Uterus (tissue), 2 donors: ENCODE measurements at regions not wholly inside any gene's neighbourhood (a gene's known extent, or its start where the extent isn't known, plus 50 kb on each side); places are given as distances from the start of the nearest gene placed in this dataset.

Source experiments
- POLR2A ChIP-seq, 2 donors: fragments of 450-650 bp; IDR thresholded peaks; one replicate each; pipeline ENCODE4 v1.6.1; 2016; ENCODE audit warnings: antibody characterized with exemption in 2 of 2, mild to moderate bottlenecking in 1 of 2, moderate library complexity in 1 of 2
- TF ChIP-seq, protein P1 (sequence below), 4 experiments: fragments of 200-600 bp in 2 of 4; fragments of 450-650 bp in 2 of 4; sonication (generic) in 2 of 4; IDR thresholded peaks; one replicate each; pipeline ENCODE4 v1.5.1; 2016 to 2019; ENCODE audit warnings: antibody characterized with exemption in 4 of 4, mild to moderate bottlenecking in 2 of 4, moderate library complexity in 1 of 4

DNA sequence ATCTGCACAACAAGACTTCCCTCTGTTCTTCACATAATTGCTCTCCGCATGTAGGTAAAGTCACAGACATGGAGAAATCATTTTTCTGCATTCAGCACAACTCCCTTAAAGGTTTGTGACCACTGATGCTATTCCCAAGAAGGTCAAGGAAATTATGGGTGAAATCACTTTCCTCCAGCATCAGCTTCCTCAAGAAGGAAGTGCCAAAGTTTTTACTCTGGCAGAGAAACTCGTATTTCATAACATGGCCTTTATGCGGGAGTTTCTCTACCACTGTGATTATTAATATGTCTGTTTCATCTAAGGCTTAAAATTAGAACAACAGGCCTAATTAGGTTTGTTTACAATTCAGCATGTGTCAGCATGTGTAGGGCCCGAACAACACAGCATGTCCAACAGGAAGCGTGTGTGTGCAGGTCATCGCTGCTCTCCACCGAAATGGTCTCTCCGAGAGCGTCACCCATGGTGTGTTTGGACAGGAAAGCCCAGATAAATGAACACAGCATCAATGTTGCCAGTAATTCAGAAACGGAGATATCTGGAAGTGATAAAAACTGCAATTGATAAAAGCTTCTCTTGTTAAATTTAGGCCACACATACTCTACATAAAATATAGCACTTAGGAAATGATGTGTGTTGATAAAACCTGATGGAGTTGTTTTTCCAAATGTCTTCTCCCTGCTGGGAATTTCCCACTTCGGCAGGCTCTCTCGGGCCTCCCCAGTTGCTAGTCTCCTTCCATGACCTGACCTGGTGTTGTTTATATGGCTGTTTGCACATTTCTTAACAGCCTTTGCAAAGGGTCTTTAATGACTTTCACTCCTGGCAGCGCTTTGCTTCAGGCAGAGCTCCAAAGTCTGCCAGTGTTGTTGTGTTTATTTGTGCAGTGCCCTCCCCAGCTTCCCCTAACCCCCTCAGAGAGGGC, 265.1 kb upstream of the CEP162 start:
- TF ChIP-seq, protein P1, sequence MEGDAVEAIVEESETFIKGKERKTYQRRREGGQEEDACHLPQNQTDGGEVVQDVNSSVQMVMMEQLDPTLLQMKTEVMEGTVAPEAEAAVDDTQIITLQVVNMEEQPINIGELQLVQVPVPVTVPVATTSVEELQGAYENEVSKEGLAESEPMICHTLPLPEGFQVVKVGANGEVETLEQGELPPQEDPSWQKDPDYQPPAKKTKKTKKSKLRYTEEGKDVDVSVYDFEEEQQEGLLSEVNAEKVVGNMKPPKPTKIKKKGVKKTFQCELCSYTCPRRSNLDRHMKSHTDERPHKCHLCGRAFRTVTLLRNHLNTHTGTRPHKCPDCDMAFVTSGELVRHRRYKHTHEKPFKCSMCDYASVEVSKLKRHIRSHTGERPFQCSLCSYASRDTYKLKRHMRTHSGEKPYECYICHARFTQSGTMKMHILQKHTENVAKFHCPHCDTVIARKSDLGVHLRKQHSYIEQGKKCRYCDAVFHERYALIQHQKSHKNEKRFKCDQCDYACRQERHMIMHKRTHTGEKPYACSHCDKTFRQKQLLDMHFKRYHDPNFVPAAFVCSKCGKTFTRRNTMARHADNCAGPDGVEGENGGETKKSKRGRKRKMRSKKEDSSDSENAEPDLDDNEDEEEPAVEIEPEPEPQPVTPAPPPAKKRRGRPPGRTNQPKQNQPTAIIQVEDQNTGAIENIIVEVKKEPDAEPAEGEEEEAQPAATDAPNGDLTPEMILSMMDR (IDR thresholded peaks at IDR 0.05): no peak
- TF ChIP-seq POLR2A (IDR thresholded peaks at IDR 0.05): no peak
